Peyer's patch (tissue), 4 donors: ENCODE measurements at regions not wholly inside any gene's neighbourhood (a gene's known extent, or its start where the extent isn't known, plus 50 kb on each side); places are given as distances from the start of the nearest gene placed in this dataset.

Experiments
- DNase-seq, 3 donors: peaks; one replicate each; pipeline ENCODE4 v3.0.0-alpha.2; 2017 to 2019
- H3K27ac ChIP-seq, 4 donors: fragments of 200-600 bp; sonication (generic); one replicate each; pipeline ENCODE4 v1.5.1; 2016 to 2019
- H3K27me3 ChIP-seq, 2 donors: fragments of 200-600 bp; sonication (generic); one replicate each; pipeline ENCODE4 v1.5.1; 2019
- H3K36me3 ChIP-seq, 3 donors: fragments of 200-600 bp; sonication (generic); one replicate each; pipeline ENCODE4 v1.5.1; 2016 to 2019
- H3K4me1 ChIP-seq, 4 donors: fragments of 200-600 bp; sonication (generic); one replicate each; pipeline ENCODE4 v1.5.1; 2016 to 2019
- H3K4me3 ChIP-seq, 4 donors: fragments of 200-600 bp; sonication (generic); 1 replicate in 3 of 4; 2 replicates in 1 of 4; pipeline ENCODE4 v1.5.1; 2016 to 2019; ENCODE audit warnings: mild to moderate bottlenecking in 1 of 4
- H3K9me3 ChIP-seq, 4 donors: fragments of 200-600 bp; sonication (generic); one replicate each; pipeline ENCODE4 v1.5.1; 2016 to 2019; ENCODE audit warnings: mild to moderate bottlenecking in 1 of 4
- POLR2A ChIP-seq, 2 donors: fragments of 450-650 bp; IDR thresholded peaks; one replicate each; pipeline ENCODE4 v1.5.1; 2017; ENCODE audit warnings: antibody characterized with exemption in 2 of 2, mild to moderate bottlenecking in 2 of 2, moderate library complexity in 2 of 2
- TF ChIP-seq, protein P1 (sequence below), 6 experiments: fragments of 450-650 bp in 4 of 6; fragments of 200-600 bp in 2 of 6; sonication (generic) in 1 of 6; IDR thresholded peaks; one replicate each; pipeline ENCODE4 v1.5.1; 2017 to 2019; ENCODE audit warnings: antibody characterized with exemption in 6 of 6, mild to moderate bottlenecking in 3 of 6, moderate library complexity in 1 of 6

DNA sequence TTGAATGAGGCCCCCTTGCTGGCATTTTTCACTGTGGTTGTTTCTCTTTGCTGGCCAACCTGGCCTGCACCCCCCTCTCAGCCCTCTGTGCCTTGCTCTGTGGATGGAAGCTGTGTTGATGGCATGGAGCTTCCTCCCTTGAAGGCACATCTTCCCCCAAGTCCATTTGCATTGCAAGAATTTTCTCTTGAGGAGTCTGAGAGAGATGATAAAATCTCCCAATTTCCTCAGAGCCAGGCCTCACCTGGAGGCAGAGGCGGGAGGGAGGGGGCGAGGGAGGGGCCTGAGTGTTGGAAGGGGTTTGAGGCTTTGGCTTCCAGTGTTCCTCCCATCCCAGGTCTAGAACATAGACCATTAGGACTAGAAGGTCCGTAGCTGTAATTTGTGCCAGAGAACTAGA is 175.1 kb downstream of the SCP2D1 start:
- Histone ChIP-seq H3K27me3 (no peaks in the 10 kb centered on the region), H3K9me3 (no peaks in the 10 kb centered on the region), H3K4me3 (no peak overlapping the region), H3K4me1 (no peaks in the 10 kb centered on the region), H3K27ac (no peak overlapping the region), H3K36me3 (no peaks in the 10 kb centered on the region)
- TF ChIP-seq, protein P1, sequence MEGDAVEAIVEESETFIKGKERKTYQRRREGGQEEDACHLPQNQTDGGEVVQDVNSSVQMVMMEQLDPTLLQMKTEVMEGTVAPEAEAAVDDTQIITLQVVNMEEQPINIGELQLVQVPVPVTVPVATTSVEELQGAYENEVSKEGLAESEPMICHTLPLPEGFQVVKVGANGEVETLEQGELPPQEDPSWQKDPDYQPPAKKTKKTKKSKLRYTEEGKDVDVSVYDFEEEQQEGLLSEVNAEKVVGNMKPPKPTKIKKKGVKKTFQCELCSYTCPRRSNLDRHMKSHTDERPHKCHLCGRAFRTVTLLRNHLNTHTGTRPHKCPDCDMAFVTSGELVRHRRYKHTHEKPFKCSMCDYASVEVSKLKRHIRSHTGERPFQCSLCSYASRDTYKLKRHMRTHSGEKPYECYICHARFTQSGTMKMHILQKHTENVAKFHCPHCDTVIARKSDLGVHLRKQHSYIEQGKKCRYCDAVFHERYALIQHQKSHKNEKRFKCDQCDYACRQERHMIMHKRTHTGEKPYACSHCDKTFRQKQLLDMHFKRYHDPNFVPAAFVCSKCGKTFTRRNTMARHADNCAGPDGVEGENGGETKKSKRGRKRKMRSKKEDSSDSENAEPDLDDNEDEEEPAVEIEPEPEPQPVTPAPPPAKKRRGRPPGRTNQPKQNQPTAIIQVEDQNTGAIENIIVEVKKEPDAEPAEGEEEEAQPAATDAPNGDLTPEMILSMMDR (IDR thresholded peaks at IDR 0.05): no peak
- TF ChIP-seq POLR2A (IDR thresholded peaks at IDR 0.05): no peak
- DNase-seq: no peak

DNA sequence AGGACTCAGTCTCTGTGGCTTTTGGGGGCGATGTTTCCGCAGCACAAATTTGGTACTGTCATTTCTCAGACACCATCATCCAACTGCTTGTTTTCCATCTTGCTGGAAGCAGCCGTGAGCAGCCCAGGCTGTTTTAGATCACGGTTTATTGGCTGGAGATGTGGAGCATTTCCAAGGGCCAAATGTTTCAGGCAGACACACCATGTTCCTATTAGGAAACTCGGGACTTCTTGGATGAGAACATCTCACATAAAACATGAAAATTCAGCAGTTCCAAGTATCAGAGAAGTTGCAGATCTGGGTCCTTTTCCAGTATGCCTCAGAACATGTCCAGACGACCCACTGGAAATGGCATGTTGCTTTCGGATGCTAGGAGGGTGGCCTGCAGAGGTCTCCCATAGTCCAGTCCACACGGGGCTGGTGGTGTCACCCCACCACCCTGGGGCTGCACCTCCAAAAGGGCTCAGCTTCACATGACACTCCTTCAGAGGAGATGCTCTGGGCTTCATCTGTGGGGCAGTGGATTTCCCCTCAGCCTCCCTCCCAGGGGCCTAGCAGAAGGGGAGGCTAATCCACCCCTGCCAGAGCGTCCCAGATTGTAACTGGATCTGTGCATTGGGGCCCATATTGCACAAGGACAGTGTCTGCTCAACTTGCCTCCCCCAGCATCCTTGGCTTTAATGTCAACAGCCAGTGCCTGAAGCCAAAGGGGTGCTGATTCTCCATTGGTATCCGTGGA is 176.3 kb downstream of the SCP2D1 start:
- TF ChIP-seq, protein P1 (IDR thresholded peaks at IDR 0.05): no peak
- no peak for TF ChIP-seq POLR2A (IDR thresholded peaks at IDR 0.05)
- H3K27ac ChIP-seq: peak overlapping the region in 3 of 4 donors; percentile 42 to 69 (median 47)
- no peak overlapping the region for H3K4me3 ChIP-seq
- no peak for DNase-seq
- no peaks in the 10 kb centered on the region for H3K36me3 ChIP-seq
- H3K27me3 ChIP-seq: no peaks in the 10 kb centered on the region
- no peaks in the 10 kb centered on the region for H3K9me3 ChIP-seq
- H3K4me1 ChIP-seq: no peaks in the 10 kb centered on the region

DNA sequence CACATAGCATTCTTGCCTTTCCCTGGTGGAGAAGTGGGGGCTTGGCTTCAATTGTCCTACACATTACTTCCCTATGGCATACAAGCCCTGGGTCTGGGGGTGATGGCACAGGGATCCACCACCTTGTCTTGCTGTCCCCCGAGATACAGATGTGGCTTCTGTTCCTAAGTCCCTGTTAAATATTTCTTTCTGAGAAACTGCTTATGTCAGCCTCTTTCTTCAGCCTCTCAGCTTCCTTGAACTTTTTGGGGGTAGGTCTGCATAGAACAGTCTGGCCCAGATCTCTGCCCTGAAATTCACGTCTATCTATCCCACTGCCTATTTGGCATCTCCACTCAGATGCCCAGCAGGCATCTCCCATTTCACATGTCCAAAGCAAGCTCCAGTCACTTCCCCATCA is 177.4 kb downstream of the SCP2D1 start:
- Histone ChIP-seq H3K4me3 (no peak overlapping the region), H3K9me3 (no peaks in the 10 kb centered on the region), H3K27ac (peak overlapping the region in 1 of 4 donors; percentile 69), H3K4me1 (no peaks in the 10 kb centered on the region), H3K36me3 (no peaks in the 10 kb centered on the region), H3K27me3 (no peaks in the 10 kb centered on the region)
- no peak for DNase-seq
- TF ChIP-seq, protein P1 (IDR thresholded peaks at IDR 0.05): no peak
- no peak for TF ChIP-seq POLR2A (IDR thresholded peaks at IDR 0.05)

DNA sequence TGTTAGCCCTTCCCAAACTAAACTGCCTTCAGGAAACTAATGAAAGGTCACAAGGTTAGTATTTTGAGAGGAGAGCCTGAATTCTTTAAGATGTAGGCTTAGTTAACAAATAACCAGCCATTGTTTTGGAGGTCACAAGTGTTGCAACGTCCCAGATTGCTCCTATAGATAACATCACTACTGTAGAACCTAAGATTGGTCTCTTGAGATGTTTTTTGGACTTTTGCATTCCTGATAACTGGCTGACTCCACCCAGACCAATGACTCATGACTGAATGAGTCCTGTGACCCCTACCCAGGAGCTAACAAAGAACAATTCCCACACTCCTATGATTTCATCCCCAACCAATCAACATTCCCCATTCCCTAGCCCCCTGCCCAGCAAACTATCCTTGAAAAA is 178.8 kb downstream of the SCP2D1 start:
- no peaks in the 10 kb centered on the region for H3K36me3 ChIP-seq
- no peaks in the 10 kb centered on the region for H3K4me1 ChIP-seq
- no peak overlapping the region for H3K27ac ChIP-seq
- no peaks in the 10 kb centered on the region for H3K27me3 ChIP-seq
- DNase-seq: no peak
- H3K9me3 ChIP-seq: no peaks in the 10 kb centered on the region
- TF ChIP-seq, protein P1 (IDR thresholded peaks at IDR 0.05): no peak
- no peak for TF ChIP-seq POLR2A (IDR thresholded peaks at IDR 0.05)
- H3K4me3 ChIP-seq: no peak overlapping the region

DNA sequence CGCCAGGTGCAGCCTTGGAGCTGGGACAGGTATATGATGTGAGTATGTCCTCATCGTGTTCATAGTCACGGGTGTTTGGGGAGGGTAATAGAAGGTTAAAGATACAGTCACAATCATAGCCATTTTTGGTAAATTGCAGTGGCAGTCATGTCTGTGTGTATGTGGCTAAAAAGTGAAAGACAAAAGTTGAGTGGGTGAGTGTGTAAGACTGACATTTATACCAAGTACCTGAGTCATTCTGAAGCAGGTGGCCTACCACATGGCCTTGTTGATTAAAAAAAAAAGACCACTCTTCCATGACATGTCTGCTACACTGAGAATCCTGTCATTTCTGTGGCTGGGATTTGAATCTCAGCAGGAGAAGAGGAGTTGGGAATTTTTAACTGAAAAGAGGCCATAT is 181.9 kb downstream of the SCP2D1 start:
- Histone ChIP-seq H3K36me3 (no peaks in the 10 kb centered on the region), H3K27me3 (no peaks in the 10 kb centered on the region), H3K9me3 (no peaks in the 10 kb centered on the region), H3K4me3 (no peak overlapping the region), H3K27ac (no peak overlapping the region), H3K4me1 (no peaks in the 10 kb centered on the region)
- no peak for TF ChIP-seq POLR2A (IDR thresholded peaks at IDR 0.05)
- TF ChIP-seq, protein P1 (IDR thresholded peaks at IDR 0.05): no peak
- no peak for DNase-seq
